ENCODE measurements at regions not wholly inside any gene's neighbourhood (a gene's known extent, or its start where the extent isn't known, plus 50 kb on each side); places are given as distances from the start of the nearest gene placed in this dataset.

DNA sequence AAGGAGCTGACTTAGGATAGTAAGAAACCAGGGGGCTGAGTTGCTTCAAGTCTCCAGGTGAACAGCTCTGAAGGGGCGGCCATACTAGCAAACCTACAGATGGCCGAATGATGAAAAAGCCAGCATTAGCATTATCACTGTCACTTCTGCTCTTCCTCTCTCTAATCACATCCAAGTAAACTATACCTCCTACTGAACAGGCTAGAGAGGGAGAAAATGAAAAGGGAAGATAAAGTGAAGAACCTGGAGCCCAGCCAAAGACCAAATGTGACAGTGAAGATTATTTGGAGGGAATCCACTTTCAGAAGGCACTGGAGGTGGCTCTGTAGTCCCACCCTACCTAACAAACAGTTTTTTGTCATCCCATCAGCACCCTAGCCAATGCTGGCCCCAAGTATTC is 50.4 kb upstream of the PRPS1 start:
- no peak for TF ChIP-seq REST (IDR thresholded peaks at IDR 0.05; ENCODE audit: unreplicated experiment)
- TF ChIP-seq CTCF (conservative IDR thresholded peaks at IDR 0.05; ENCODE audit: low read depth in 2 of 2): no peak
- no peak for TF ChIP-seq EZH2phosphoT487 (IDR thresholded peaks at IDR 0.05; ENCODE audit: unreplicated experiment)
- no peak for TF ChIP-seq EZH2 (IDR thresholded peaks at IDR 0.05; ENCODE audit: low read depth, unreplicated experiment)
